ENCODE measurements at regions not wholly inside any gene's neighbourhood (a gene's known extent, or its start where the extent isn't known, plus 50 kb on each side); places are given as distances from the start of the nearest gene placed in this dataset.

DNA sequence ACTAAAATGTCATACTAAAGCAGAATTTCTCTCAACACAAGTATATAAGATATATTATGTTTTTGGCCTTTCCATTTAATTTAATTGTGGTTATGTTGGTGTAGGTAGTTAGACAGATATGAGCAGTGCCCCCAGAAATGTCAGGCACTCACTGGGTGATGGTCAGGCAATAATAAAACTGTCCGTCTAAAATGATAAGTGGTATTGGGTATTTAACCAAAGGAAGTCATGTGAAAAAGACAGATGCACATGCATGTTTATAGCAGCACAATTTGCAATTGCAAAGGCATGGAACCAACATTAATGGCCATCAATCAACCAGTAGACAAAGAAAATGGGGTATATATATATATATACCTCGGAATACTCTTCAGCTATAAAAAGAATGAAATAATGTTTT lies 936.6 kb upstream of the SLC39A10 start:
- no peak overlapping the region for H3K4me2 ChIP-seq
- DNase-seq (ENCODE audit: low read depth in 1 of 2, low spot score in 1 of 2) = no peak
- CTCF ChIA-PET = no interaction called here
- POLR2A ChIA-PET = no interaction called here
- no peak for ATAC-seq
- H3K9me3 ChIP-seq = no peaks in the 10 kb centered on the region
- H3K4me3 ChIP-seq = no peak overlapping the region
- no peaks in the 10 kb centered on the region for H3K4me1 ChIP-seq
- no peak for TF ChIP-seq ZNF302 (CRISPR knock-in tag; IDR thresholded peaks at IDR 0.05)
- TF ChIP-seq FOSB (CRISPR knock-in tag; IDR thresholded peaks at IDR 0.05) = no peak
- no peak for TF ChIP-seq TFCP2L1 (CRISPR knock-in tag; IDR thresholded peaks at IDR 0.05)
- TF ChIP-seq, protein P1, sequence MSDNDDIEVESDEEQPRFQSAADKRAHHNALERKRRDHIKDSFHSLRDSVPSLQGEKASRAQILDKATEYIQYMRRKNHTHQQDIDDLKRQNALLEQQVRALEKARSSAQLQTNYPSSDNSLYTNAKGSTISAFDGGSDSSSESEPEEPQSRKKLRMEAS (IDR thresholded peaks at IDR 0.05) = no peak
- no peak for TF ChIP-seq CBX8 (IDR thresholded peaks at IDR 0.05)
- TF ChIP-seq, protein P2, sequence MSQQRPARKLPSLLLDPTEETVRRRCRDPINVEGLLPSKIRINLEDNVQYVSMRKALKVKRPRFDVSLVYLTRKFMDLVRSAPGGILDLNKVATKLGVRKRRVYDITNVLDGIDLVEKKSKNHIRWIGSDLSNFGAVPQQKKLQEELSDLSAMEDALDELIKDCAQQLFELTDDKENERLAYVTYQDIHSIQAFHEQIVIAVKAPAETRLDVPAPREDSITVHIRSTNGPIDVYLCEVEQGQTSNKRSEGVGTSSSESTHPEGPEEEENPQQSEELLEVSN (IDR thresholded peaks at IDR 0.05; ENCODE audit: borderline replicate concordance, low read depth) = no peak
- TF ChIP-seq RARB (CRISPR knock-in tag; IDR thresholded peaks at IDR 0.05) = no peak
- no peak for TF ChIP-seq MAZ (IDR thresholded peaks at IDR 0.05; ENCODE audit: borderline replicate concordance, low read depth, low read length)
- TF ChIP-seq RNF2 (IDR thresholded peaks at IDR 0.05; ENCODE audit: borderline replicate concordance, low read depth) = no peak
- FAIRE-seq = no peak
- H3K27ac ChIP-seq = no peak overlapping the region
- WGBS (ENCODE audit: missing lambda C conversion rate) = 65% methylated on average over 2 of the region's 2 CpGs

DNA sequence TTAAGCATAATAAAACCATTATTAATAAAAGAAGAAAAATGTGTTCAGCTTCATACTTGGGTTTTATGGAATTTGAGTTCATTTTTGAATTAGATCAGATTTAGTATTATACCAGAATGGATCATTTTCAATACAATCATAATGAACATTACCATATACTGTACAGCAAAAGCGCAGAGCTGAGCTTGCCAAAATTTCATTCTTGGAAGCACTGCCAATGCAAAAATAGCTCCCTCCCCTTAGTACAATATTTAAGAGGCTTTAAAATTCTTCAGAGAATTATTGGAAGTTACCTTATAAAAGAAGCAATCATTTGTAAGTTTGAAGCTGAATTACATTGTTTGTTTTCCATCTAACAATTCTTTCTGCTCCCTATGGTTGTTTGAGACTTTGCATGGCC lies 938.1 kb upstream of the SLC39A10 start:
- FAIRE-seq (no peak), ATAC-seq (no peak), DNase-seq (ENCODE audit: low read depth in 1 of 2, low spot score in 1 of 2) (no peak)
- Histone ChIP-seq H3K4me2 (no peak overlapping the region), H3K4me3 (no peak overlapping the region), H3K27ac (no peak overlapping the region), H3K4me1 (no peaks in the 10 kb centered on the region), H3K9me3 (no peaks in the 10 kb centered on the region)
- no peak for TF ChIP-seq JUN (IDR thresholded peaks at IDR 0.05)
- no peak for TF ChIP-seq HEYL (CRISPR knock-in tag; IDR thresholded peaks at IDR 0.05)
- no peak for TF ChIP-seq EP300 (IDR thresholded peaks at IDR 0.05)
- TF ChIP-seq HOXA7 (CRISPR knock-in tag; IDR thresholded peaks at IDR 0.05) = no peak
- TF ChIP-seq FOSL2 (IDR thresholded peaks at IDR 0.05) = no peak
- no peak for TF ChIP-seq FOSL2 (CRISPR knock-in tag; IDR thresholded peaks at IDR 0.05)
- TF ChIP-seq, protein P3, sequence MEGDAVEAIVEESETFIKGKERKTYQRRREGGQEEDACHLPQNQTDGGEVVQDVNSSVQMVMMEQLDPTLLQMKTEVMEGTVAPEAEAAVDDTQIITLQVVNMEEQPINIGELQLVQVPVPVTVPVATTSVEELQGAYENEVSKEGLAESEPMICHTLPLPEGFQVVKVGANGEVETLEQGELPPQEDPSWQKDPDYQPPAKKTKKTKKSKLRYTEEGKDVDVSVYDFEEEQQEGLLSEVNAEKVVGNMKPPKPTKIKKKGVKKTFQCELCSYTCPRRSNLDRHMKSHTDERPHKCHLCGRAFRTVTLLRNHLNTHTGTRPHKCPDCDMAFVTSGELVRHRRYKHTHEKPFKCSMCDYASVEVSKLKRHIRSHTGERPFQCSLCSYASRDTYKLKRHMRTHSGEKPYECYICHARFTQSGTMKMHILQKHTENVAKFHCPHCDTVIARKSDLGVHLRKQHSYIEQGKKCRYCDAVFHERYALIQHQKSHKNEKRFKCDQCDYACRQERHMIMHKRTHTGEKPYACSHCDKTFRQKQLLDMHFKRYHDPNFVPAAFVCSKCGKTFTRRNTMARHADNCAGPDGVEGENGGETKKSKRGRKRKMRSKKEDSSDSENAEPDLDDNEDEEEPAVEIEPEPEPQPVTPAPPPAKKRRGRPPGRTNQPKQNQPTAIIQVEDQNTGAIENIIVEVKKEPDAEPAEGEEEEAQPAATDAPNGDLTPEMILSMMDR (IDR thresholded peaks at IDR 0.05) = no peak
- TF ChIP-seq TP53 (CRISPR knock-in tag; IDR thresholded peaks at IDR 0.05) = no peak
- TF ChIP-seq NR3C1 (IDR thresholded peaks at IDR 0.05) = no peak
- no peak for TF ChIP-seq ZNF302 (CRISPR knock-in tag; IDR thresholded peaks at IDR 0.05)
- TF ChIP-seq ZC3H11A (IDR thresholded peaks at IDR 0.05) = no peak
- TF ChIP-seq, protein P4, sequence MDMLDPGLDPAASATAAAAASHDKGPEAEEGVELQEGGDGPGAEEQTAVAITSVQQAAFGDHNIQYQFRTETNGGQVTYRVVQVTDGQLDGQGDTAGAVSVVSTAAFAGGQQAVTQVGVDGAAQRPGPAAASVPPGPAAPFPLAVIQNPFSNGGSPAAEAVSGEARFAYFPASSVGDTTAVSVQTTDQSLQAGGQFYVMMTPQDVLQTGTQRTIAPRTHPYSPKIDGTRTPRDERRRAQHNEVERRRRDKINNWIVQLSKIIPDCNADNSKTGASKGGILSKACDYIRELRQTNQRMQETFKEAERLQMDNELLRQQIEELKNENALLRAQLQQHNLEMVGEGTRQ (IDR thresholded peaks at IDR 0.05) = no peak
- TF ChIP-seq RAD21 (conservative IDR thresholded peaks at IDR 0.05 in 1 of 2, IDR thresholded peaks at IDR 0.05 in 1 of 2) = no peak
- TF ChIP-seq, protein P1 (IDR thresholded peaks at IDR 0.05) = no peak
- no peak for TF ChIP-seq KDM1A (IDR thresholded peaks at IDR 0.05; ENCODE audit: low read depth)
- no peak for TF ChIP-seq ZFP36 (IDR thresholded peaks at IDR 0.05; ENCODE audit: borderline replicate concordance, partially characterized antibody)
- no peak for TF ChIP-seq PHF8 (IDR thresholded peaks at IDR 0.05; ENCODE audit: borderline replicate concordance, low read depth)
- WGBS (ENCODE audit: missing lambda C conversion rate) = 90% methylated on average over 1 of the region's 1 CpG
- ChIA-PET POLR2A (no interaction called here), CTCF (no interaction called here)
